Superior temporal gyrus (tissue), 1 donor: ENCODE measurements at regions not wholly inside any gene's neighbourhood (a gene's known extent, or its start where the extent isn't known, plus 50 kb on each side); places are given as distances from the start of the nearest gene placed in this dataset.
"Not testable (repeated sequence)": the region's sequence is repeated elsewhere in the genome, so short reads cannot be mapped to it uniquely, and the experiment has no call there.

ENCODE experiments used
- DNase-seq: peaks from one replicate; pipeline ENCODE4 v3.0.0-alpha.2; 2016; ENCODE audit errors: extremely low spot score

DNA sequence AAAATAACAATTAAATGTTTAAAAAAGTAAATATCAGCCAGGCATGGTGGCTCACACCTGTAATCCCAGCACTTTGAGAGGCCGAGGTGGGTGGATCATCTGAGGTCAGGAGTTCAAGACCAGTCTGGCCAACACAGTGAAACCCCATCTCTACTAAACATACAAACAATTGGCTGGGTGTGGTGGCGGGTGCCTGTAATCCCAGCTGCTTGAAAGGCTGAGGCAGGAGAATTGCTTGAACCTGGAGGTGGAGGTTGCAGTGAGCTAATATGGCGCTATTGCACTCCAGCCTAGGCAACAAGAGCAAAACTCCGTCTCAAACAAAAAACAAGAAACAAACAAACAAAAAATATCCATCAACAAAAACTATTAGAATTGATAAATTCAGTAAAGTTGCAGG is 77.5 kb downstream of the SNX5 start:
- DNase-seq, result not testable (repeated sequence)

DNA sequence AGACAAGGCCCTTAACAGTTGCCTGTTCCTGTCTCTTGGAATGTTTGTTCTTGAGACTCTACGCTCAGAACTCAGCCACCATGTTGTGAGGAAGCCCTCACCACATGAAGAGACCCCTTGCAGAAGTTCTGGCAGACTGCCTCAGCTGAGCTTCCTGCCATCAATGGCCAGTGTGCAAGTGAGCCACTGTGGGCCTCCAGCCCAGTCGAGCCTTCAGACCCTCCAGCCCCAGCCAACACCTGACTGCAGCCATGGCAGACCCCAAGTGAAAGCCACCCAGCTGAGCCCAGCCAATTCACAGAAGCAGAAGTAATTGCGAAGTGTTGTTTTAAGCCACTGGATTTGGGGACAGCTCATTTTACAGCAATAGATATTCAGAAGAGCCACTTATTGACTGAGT is 78.3 kb downstream of the SNX5 start:
- DNase-seq, result no peak

DNA sequence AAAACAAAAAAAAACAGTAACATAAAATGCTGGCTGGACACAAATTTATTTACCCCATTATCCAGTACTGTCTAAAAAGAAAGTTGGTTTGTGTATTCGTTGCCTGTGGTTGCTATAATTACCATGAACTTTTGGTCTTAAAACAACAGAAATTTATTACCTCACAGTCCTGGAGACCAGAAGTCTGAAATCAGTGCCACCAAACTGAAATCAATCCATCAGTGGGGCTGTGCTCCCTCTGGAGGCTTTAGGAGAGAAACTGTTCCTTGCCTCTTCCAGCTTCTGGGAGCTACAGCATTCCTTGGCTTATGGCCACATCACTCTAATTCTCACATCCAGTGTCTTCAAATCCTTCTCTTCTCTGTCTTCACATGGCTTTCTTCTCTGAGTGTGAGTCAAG is 79.4 kb downstream of the SNX5 start:
- no peak for DNase-seq

DNA sequence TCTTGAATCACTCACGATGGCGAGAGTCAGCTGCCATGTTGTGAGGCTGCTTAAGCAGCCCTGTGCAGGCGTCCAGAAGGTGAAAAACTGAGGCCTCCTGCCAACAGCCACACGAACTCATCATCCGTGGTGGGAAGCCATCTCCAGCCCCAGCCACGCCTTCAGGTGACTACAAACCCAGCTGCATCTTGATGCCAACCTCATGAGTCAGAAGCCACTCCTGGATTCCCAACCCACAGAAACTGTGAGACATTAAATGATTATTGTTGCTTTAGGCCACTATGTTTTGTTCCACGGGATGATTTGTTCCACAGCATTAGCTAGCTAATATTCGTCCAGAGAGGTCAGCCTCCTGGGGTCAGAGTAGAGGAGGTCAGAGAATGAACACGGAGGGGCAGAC is 80.5 kb downstream of the SNX5 start:
- no peak for DNase-seq

DNA sequence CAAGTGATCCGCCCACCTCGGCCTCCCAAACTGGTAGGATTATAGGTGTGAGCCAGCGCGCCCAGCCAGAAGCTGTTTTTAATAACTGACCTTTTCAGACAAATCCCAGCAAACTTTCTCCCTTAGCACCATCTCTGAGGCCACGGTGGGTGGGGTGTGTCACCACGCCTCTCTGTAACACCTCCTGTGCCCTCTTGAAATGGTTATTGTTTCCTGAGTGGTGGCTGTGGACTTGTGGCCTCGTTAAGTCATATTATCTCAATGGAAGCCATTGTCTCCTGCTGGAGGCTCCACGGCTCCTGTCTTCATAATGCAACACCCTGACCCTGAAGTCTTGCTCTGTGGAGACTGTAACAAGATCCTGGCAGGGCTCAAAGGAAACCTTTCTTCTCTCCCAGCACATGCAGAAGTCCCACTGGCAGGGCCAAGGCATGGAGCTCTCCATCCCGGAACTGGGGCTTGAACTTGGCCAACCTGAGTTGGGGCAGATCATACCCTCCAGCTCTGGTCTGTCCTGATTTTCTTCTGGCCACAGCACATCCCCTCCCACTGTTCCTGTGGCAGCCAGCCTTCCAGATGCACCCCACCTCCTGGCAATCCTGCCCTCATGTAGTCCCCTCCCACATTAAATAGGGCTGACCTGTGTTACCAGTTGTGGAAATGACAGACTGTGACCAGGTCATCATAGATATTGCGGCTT is 81.1 kb downstream of the SNX5 start:
- DNase-seq, result no peak

DNA sequence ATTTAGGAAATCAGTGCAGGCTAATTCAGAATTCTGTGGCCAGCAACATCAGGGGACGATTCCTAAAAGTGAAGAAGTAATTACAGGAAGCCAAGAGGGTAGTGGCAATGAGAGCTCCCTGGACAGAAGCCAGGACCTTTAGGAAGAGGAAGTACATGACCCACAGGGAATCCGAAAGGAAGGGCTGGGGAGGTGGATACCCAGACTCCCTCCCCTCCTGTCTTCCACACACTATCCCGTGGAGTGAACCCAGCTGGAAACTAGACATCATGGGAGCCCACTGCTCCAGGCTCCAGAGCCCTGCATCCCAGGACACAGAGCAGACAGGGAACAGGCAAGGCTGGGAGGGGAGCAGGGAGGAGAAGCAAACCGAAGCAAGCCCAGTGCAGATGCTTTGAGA is 83.0 kb downstream of the SNX5 start:
- DNase-seq, result no peak

DNA sequence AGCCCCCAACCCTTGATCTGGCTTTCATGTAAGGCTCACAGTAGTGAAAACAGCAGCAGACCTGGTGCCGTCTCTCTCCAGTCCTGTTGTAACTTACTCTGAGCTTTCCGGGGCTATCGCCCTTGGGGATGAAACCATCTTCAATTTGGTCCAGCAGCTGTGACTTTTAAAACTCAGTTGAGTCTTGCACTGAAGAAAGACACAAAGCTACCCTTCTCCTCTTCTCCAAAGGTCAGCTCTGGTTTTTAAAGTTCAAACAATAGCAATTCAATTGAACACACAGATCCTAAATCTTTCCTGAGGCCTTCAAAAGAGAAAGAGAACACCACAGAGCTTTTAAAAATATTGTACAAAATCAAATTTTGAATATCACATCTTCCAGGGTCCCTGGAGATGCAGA is 83.5 kb downstream of the SNX5 start:
- DNase-seq, result no peak

DNA sequence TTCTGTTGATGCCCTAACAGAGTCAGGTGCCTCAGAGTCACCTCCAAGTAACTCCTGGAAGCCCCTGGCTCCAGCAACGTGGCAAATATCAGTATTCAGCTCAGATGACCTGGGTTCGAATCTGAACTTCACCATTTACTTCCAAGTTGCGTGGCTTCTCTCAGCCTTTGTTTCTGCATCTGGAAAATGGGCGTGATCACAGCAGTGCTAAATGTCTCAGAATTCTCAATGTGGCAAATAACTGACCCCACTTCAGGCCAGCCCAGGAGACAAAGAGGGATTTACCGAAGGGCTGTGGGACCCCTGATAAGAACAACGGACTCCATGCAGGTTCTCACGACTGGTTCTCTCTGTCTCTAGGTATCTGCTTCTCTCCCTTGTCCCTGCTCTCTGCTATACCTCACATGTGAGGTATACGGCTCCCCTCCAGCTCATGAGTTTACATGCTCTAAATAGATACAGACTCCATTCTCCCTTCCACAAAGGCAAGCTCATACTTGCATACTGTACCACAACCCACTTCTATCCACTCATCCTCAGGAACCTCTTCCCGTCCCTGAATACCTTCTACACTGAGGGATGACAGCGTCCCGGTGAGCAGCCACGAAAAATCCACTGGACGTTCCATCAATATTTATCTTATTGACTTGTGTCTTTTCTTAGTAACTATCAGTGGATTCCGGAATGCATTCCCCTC is 84.1 kb downstream of the SNX5 start:
- DNase-seq, result no peak

DNA sequence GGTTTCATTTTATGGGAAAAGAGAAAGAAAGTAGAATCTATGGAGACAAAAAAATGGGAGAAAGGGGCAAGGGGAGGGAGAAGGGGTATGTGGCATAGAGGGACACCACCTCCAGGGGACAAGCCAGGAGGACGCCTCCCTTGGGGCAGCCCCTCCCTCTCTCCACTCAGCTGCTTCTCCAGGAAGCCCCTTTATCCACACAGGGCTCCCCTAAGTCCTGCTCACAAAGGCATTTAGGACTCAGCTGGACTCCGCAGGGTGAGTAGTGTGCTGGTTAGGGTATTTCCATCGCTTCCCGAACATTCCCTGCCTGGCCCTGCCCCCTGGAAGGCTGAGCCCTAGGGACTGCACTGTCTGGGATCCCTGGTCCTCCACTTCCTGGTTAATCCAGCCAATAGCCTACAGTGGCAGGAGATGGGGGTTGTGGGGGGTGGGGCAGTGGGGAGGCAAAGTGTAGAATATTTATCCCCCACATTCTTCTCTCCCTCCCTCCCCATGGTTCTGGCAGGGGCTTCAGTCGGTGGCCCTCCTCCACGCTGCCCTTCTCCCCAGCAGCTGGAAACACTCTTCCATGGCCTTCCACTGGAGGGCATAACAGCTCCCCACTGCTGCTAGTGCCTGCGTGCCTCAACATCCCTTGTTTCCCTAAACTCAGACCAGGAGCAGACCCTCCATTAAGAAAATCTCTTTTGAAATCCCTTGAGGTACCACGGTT is 84.8 kb downstream of the SNX5 start:
- DNase-seq, result no peak

DNA sequence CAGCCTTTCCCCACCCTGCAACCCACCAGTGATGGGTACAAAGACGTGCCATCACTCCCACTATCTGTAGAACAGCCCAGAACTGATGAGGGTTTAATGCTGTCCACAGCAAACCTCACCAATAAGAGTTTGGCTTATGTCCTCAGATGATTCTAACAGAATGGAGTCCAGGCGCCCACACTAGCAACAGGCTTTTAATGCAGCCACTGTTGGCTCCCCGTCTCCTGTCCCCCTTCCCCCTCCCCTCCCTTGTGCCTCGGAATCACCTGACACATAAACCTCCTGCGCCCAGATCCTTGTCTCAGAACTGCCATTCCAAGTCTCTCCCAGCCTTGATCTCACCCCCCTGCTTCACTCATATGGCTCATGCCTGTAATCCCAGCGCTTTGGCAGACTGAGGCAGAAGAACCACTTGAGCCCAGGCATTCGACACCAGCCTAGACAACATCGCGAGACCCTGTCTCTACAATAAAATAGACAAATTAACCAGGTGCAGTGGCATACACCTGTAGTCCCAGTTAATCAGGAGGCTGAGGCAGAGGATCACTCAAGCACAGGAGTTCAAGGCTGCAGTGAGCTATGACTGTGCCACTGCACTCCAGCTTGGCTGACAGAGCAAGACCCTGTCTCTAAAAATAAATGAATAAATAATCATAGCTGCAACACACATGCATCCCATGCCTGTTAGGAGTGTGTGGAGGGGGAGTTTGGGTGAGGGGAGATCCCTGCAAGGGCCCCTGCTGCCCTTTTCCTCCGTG is 85.6 kb downstream of the SNX5 start:
- DNase-seq, result no peak

DNA sequence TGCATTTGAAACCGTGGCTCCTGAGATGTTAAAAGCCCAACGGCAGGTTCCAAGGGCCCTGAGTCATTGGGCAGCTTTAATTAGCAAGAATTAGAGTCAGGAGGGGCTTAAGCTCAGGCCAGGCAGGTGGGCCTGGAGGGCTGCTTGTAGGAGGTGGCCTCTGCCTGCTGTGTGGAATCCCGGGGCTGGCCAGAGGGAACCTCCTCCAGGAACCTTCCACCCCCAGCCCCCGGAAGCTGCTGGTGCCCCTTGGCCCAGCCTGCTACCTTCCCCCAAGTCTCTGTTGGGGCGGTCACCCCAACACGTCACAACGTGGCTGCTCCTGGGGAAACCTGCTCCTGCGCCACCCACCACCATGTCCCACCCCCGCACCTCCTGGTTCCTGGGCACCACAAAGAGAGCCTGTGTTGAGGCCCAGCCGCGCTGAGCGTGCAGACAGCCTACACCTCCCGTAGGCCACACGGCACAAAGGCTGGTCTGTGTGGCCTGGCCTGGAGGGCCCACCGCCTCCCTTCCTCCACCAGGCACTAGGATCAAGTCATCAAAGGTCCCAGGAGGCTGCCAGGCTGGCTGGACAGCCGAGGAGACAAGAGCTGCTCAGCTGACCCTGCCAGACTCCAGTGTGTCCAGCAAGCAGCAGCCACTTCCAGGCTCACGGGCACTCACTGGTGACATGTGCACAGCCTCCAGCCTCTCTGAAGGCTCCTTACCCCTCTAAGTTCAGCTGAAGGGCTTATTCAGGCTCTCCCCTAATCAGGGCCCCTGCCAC is 86.3 kb downstream of the SNX5 start:
- DNase-seq, result peak; percentile 19

DNA sequence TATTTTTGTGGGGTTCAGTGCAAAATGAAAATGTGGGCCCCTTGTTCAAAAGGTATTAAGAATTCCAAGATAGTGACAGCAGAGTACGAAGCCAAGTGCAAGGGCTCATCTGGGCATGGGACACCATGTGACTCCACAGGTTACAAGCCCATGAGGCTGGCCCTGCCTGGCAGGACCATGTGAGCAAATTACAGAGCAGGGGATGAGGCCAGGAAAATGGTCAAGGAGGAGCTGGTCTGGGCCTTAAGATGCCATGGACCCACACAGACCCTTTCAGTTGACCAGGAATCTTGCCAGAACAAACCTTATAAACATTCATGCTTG is 86.9 kb downstream of the SNX5 start:
- no peak for DNase-seq

DNA sequence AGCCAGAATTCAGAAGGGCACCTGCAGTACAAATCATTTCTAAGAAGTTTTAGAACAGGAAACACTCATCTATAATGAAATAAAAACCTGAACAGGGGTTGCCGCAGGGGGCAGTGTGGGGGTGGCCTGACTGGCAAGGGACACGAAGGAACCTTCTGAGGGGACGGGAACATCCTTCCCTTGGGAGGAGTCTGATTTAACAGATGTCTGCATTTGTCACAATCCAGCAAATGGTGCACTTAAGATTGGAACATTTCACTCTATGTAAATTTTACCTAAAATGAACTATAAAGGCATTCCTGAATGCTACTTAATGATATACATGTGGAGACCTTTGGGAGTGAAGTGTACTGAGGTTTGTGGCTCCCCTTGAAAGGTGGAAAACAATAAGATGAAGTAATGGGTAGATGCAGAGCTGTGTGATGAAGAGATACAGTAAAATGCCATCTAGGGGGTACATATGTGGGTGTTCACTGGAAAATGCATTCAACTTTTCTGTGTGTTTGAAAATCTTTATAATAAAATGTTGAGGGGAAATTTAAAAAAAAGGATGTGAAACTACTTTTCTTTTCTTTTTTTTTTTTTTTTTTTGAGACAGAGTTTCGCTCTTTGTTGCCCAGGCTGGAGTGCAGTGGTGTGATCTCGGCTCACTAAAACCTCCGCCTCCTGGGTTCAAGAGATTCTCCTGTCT is 89.5 kb downstream of the SNX5 start:
- DNase-seq, result no peak

DNA sequence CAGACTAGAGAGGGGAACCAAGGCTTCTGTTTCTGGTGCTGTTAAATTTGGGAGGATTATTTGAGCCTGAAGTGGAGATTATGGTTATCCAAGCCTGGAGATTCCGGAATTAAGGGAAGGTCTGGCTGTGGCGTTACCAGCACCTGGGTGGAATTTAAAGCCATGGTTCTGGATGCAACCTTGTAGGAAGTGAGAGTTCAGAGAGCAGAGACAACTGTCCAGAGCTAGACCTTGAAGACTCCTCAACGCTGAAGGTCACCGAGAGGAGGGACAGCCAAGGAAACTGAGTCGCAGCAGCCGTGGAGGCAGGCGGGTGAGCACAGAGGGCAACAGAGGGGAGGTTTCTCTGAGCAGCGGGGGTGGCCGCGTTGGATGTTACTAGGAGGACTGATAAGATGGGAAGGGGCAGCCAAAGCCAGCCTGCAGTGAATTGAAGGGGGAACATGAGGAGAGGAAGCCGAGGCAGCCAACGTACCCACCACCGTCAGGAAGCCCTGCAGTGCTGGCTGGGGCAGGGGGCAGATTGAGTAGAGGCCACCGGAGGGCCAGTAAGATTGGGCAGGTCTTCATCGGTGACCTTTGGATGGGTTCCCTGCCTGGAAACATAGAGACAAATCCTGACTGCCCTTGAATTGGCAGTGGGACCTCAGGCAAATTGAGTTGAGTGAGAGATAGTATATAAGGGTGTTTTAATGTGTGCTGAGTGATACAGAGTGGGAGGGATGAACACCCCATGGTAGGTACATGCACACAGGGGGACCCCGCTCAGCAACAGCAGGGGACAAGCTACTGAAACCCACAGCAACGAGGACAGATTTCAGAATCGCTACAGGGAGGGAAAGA is 90.3 kb downstream of the SNX5 start:
- no peak for DNase-seq

DNA sequence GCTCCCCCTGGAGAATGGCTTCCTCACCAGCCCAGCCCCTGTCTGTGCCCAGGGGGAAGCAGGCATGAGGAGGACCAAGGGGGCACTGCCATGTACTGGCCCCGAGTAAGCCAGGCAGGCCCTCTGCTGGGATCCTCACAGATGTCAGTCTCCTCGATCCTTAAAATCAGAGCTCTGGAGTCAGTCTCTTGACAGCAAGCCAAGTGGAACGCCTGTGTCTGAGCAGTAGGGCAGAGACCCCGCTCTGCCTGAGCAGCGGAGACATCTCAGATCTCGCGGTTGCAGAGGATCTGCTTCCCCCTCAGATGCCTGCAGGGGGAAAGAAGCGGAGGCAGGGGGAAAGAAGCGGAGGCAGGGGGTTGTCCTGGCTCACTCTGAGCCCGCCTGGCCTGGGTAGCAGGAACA is 92.6 kb downstream of the SNX5 start:
- no peak for DNase-seq

DNA sequence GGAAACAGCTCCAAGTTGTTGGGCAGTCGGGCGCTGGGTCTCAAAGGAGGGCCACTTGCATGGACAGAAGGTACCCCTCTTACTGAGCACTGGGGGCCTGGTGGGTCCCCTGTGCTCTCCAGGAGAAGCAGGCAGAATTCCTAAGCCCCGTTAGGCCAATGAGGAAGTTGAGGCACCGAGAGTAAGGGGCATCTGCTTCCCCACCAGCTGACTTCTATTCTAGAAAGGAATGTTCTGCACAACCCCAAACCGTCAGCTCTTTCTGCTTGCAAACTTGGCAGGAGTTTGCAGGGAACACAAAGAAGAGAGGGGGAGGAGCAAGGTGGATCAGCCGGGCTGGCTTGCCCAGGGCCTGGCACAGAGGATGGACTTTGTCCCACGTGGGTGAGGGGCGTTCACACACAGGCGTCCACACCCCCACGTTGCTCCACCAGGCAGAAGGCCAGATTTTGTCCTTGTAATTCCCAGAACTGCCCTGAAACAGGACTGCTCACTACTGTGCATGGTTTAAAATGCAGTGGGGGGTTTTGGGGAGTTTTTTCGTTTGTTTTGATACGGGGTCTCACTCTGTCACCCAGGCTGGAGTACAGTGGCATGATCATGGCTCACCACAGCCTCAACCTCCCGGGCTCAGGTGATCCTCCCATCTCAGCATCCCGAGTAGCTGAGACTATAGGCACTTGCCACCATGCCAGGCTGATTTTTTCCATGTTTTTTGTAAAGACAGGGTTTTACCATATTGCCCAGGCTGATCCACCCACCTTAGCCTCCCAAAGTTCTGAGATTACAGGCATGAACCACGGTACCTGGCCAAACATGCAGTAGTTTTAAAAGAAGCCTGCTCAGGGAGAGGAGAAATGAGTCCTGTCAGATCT is 93.3 kb downstream of the SNX5 start:
- DNase-seq, result peak; percentile 41

DNA sequence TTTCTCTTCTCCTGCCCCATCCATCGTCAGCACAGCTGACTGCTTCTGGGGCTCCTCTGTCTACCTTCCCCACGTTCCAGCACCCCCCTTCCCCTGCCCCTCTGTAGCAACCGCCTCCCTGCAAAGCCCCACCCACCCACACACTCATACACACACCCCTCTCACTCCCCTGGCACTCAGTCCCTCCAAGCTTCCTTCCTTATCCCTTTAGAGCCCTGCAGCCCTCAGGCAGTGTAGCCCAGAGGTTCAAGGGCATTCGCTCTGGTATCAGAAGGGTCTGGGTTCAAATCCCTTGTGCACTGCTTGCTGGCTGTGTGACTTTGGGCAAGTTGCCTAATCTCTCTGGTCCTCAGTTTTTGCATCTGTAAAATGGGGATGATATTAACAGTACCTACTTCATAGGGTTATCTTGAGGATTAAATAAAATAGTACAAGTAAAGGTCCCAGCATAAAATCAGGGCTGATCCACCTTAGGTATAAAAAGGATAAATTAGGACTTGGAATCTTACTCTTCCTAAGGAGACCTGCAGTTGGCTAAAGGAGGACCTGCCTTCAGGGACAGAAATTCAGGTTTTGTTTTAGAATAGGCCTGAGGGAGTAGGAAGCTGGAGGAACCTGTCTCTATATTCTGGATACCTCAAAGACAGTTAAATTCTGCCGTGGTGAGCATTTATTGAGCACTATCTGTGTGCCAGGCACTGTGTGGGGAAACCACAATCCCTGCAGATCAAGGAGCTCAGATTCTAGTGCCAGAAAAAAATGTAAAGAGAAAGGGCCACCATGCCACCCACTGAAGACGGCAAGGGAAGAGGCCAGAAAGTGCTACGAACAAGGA is 94.1 kb downstream of the SNX5 start:
- no peak for DNase-seq
